Thyroid gland (tissue), 4 donors: ENCODE measurements at regions not wholly inside any gene's neighbourhood (a gene's known extent, or its start where the extent isn't known, plus 50 kb on each side); places are given as distances from the start of the nearest gene placed in this dataset.
A peak's percentile ranks its signal among the peaks of the same experiment; 100 is the strongest.

Source experiments
- DNase-seq, 2 donors: peaks; one replicate each; pipeline ENCODE4 v3.0.0-alpha.2; 2019
- H3K27ac ChIP-seq, 3 donors: fragments of 200-600 bp; sonication (generic); 1 replicate in 2 of 3; 2 replicates in 1 of 3; pipeline ENCODE4 v1.5.1; 2016 to 2019; ENCODE audit warnings: mild to moderate bottlenecking in 1 of 3, moderate library complexity in 1 of 3
- H3K27me3 ChIP-seq: fragments of 200-600 bp; sonication (generic); one replicate; pipeline ENCODE4 v1.5.1; 2019
- H3K36me3 ChIP-seq, 2 donors: fragments of 200-600 bp; sonication (generic); one replicate each; pipeline ENCODE4 v1.5.1; 2016 to 2019
- H3K4me1 ChIP-seq, 2 donors: fragments of 200-600 bp; sonication (generic); one replicate each; pipeline ENCODE4 v1.5.1; 2017 to 2019
- H3K4me3 ChIP-seq, 3 donors: fragments of 200-600 bp; sonication (generic); replicated peaks in 1 of 3; 1 replicate in 2 of 3; 2 replicates in 1 of 3; pipeline ENCODE4 v1.5.1; 2016; ENCODE audit warnings: mild to moderate bottlenecking in 1 of 3
- H3K9me3 ChIP-seq: fragments of 200-600 bp; sonication (generic); one replicate; pipeline ENCODE4 v1.5.1; 2017
- POLR2A ChIP-seq, 2 donors: fragments of 450-650 bp; IDR thresholded peaks; one replicate each; pipeline ENCODE4 v1.6.1; 2017; ENCODE audit warnings: antibody characterized with exemption in 2 of 2, mild to moderate bottlenecking in 2 of 2, moderate library complexity in 1 of 2
- WGBS, 2 donors: methylation state at CpG; one replicate each; pipeline ENCODE4 v1.1.5; 2017; 5-methylcytosine and 5-hydroxymethylcytosine counted together
- intact Hi-C: fragments of 100-400 bp; cut with DNase I; formaldehyde crosslinking; loops from one replicate; pipeline ENCODE4 v1.15.1; 2023
- TF ChIP-seq, protein P1 (sequence below), 6 experiments: fragments of 200-600 bp in 3 of 6; fragments of 450-650 bp in 3 of 6; sonication (generic) in 3 of 6; IDR thresholded peaks; one replicate each; pipeline ENCODE4 v1.5.1; 2016 to 2019; ENCODE audit warnings: antibody characterized with exemption in 6 of 6, mild to moderate bottlenecking in 2 of 6, inconsistent platforms in 1 of 6, moderate library complexity in 1 of 6

DNA sequence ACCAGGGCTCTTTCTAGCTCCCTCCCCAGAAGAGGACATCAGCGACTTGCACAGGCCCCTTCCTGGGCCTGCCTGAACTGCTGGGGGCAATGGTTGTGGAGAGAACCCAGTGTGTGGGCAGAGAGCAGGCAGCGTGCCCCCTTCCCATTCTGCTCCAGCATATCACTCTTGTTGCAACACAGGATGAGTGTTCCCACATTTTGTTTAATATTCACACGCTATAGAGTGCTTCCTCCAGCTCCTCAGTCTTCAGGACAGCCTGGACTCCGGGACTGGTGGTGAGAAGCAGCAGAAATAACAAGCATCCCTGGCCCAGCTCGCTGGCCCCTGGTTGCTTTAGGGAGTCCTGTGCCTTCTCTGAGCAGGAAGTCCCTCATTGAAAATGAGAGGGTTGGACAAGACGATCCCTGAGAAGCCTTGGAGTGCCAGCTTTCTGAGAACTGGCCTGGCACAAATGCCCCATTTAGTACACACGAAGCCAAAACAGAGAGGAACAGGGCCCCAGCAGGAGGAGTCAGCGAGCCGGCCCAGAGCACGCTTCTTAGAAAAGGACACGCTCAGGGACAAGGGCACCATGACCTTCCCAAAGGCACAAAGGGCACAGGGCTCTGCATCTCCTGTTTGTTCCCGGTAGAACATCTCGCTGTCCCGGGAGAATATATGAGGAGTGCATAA is 84.2 kb upstream of the FOXC1 start:
- 82 to 88% methylated on average over 14 of the region's 14 CpGs for WGBS, 2 donors
- intact Hi-C loops = no loop called here
- H3K27ac ChIP-seq = no peak overlapping the region
- no peak for TF ChIP-seq POLR2A (IDR thresholded peaks at IDR 0.05)
- TF ChIP-seq, protein P1, sequence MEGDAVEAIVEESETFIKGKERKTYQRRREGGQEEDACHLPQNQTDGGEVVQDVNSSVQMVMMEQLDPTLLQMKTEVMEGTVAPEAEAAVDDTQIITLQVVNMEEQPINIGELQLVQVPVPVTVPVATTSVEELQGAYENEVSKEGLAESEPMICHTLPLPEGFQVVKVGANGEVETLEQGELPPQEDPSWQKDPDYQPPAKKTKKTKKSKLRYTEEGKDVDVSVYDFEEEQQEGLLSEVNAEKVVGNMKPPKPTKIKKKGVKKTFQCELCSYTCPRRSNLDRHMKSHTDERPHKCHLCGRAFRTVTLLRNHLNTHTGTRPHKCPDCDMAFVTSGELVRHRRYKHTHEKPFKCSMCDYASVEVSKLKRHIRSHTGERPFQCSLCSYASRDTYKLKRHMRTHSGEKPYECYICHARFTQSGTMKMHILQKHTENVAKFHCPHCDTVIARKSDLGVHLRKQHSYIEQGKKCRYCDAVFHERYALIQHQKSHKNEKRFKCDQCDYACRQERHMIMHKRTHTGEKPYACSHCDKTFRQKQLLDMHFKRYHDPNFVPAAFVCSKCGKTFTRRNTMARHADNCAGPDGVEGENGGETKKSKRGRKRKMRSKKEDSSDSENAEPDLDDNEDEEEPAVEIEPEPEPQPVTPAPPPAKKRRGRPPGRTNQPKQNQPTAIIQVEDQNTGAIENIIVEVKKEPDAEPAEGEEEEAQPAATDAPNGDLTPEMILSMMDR (IDR thresholded peaks at IDR 0.05) = no peak
- no peak for DNase-seq
- H3K4me3 ChIP-seq = no peak overlapping the region
- H3K36me3 ChIP-seq = no peaks in the 10 kb centered on the region
- no peaks in the 10 kb centered on the region for H3K9me3 ChIP-seq
- no peaks in the 10 kb centered on the region for H3K4me1 ChIP-seq
- H3K27me3 ChIP-seq = no peaks in the 10 kb centered on the region

DNA sequence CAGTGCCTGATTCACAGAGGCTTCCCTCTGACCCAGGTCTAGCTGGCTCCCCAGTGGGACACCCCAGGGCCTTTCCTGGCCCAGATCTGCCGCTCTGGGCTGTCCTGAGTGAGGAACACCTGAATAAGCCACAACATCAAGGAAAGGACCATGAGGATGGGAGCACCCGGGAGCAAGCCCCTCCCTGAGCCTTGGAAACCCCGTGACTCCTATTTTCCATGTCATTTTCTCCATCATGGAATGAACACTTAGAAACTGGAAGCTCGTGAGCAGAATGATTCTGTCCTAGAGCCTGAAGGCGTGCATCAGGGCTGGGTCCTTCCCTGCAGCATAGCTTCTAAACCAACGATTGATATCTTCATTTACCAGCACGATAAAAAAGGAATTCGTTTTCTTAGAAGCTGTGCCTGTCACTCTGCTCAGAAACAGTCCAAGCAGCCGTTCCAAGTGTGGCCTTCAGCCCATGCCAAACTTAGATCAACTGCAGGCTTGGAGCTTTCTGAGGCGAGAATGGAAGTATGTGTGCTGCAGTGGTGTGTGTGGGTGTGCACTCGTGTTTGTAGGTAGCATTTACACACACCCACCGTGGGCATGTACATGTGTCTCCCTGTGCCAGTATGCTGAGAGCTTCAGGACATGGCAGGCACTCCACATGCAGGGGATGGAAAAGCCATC is 83.2 kb upstream of the FOXC1 start:
- no peaks in the 10 kb centered on the region for H3K36me3 ChIP-seq
- no peak overlapping the region for H3K4me3 ChIP-seq
- WGBS, 2 donors = 63 to 70% methylated on average over 12 of the region's 12 CpGs
- no peaks in the 10 kb centered on the region for H3K9me3 ChIP-seq
- no peaks in the 10 kb centered on the region for H3K4me1 ChIP-seq
- intact Hi-C loops = no loop called here
- no peak overlapping the region for H3K27ac ChIP-seq
- no peak for DNase-seq
- TF ChIP-seq, protein P1 (IDR thresholded peaks at IDR 0.05) = no peak
- no peak for TF ChIP-seq POLR2A (IDR thresholded peaks at IDR 0.05)
- H3K27me3 ChIP-seq = no peaks in the 10 kb centered on the region

DNA sequence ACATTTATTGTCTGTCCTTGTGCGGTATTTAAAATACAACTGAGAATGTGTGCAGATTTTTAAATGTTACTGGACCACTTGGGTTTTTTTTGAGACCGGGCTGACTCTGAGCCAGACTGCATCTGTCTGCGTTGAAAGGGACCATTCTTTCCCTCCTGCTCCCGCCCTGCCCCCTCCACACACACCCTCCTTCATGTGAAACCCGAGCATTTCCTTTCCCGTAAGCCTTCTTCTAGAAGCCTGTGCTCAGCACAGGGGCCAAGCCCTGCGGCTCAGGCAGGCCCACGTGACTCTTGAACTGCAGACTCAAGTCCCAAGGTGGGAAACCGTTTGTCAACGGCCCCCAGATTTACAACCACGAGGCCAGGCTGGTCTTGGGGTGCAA is 82.7 kb upstream of the FOXC1 start:
- Histone ChIP-seq H3K36me3 (no peaks in the 10 kb centered on the region), H3K4me1 (no peaks in the 10 kb centered on the region), H3K27ac (no peak overlapping the region)

DNA sequence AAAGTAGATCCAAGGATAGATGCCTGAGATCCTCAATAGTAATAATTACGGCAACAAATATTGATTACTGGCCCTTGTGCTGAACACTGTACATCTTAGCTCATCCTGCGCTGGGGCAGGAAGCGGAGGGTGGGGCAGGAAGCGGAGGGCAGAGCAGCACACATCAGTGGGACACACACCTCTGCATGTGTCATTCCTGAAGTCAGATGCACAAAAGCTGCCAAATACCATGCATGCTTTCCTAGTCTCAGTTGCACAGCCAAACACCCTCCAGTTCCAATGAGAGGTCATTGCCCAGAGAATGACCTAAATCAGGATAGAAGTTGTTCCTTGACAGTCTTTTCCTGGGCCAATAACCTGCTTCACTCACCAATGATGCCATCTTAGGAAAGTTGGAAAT is 74.4 kb upstream of the FOXC1 start:
- Histone ChIP-seq H3K4me1 (no peaks in the 10 kb centered on the region), H3K36me3 (no peaks in the 10 kb centered on the region), H3K9me3 (no peaks in the 10 kb centered on the region), H3K27me3 (no peaks in the 10 kb centered on the region), H3K4me3 (no peak overlapping the region), H3K27ac (no peak overlapping the region)
- intact Hi-C loops = no loop called here
- 72 to 86% methylated on average over 4 of the region's 4 CpGs for WGBS, 2 donors
- DNase-seq = peak in 1 of 2 donors; percentile 17
- TF ChIP-seq, protein P1 (IDR thresholded peaks at IDR 0.05) = no peak
- no peak for TF ChIP-seq POLR2A (IDR thresholded peaks at IDR 0.05)

More for the DNA sequence above, 82.7 kb upstream of the FOXC1 start:
- TF ChIP-seq, protein P1 (IDR thresholded peaks at IDR 0.05) = no peak
- no peak for TF ChIP-seq POLR2A (IDR thresholded peaks at IDR 0.05)
- Histone ChIP-seq H3K4me3 (no peak overlapping the region), H3K27me3 (no peaks in the 10 kb centered on the region), H3K9me3 (no peaks in the 10 kb centered on the region)
- DNase-seq = peak; percentile 7 to 8
- intact Hi-C loops = no loop called here
- 15 to 25% methylated on average over 11 of the region's 11 CpGs for WGBS, 2 donors
